Left renal pelvis (tissue), 4 donors: ENCODE measurements at regions not wholly inside any gene's neighbourhood (a gene's known extent, or its start where the extent isn't known, plus 50 kb on each side); places are given as distances from the start of the nearest gene placed in this dataset.

ENCODE experiments used
- DNase-seq, 4 donors: peaks; one replicate each; pipeline ENCODE4 v3.0.0-alpha.2; 2013; ENCODE audit warnings: low read depth in 4 of 4, low spot score in 3 of 4

- DNase-seq = no peak
Observed at GRCh38 chr1:201609661-201610318, 70.9 kb downstream of the NAV1 start.

DNA sequence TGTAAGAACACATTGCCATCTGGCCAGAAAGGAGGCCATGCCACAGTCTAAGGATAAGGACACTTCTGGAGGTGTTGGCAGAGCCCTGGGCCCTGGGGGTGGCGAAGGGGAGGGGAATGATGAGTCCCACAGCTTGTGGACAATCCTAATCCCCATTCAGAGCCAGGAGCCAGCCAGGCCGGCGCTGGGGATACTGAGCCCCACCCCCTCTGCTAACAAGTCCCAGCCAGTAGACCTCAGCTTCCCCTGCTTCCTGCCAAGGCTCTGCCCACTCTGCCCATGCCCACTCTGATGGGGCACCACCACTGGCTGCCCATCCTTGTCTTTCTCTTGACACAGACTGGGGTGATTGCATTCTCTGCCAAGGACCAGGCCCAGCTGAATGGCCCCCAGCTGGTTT is 71.9 kb downstream of the NAV1 start:
- no peak for DNase-seq

DNA sequence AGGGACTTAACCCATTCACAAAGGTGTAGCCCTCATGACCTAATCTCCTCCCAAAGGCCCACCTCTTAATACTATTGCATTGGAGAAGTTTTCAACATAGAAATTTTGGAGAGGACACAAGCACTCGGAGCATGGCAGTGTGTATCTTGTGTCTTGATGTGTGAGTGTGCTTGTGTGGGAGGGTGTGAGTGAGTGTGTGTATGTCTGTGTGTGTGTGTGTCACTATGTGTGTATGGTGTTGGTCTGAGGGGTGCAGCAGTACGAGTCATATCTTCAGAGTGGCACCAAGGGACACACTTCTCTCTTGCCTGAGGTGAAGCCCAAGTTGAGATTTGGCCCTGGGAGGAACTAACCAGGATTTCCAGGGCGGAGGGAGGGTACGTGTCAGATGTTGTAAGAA is 73.7 kb downstream of the NAV1 start:
- DNase-seq = no peak

DNA sequence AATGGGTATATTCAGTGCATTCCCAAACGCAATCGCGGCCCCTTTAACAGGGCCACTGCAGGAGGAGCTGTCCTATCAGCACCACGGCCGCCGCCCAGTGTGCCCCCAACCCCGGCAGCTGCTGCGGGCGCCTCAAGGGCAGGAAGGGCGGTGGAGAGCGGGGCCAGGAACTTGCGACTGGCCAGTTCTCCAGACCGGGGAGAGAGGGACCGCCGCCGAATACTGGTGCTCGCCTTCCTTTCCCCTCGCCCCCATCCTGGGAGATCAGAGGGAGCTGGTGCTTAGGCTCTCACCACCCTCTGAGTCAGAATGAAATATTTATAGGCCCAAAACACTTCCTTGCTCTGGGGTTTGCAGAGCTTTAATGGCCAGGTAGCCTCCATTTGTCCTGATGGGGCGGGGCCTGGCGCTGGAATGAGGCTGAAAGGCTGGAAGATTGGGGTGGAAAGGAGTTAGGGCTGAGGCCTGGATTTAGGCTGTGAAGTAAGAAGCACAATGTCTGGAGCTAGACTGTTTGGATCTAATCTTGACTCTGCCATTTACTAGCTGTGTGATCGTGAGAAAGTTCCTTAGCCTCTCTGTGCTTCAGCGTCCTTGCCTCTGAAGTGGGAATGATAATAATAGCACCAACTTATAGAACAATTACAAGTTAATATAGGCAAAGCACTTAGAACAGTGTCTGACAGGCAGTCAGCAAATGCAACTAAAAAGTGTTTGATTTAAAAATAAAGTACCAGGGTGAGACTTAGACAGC is 75.5 kb downstream of the NAV1 start:
- peak in 2 of 4 donors; percentile 26 to 35 for DNase-seq

DNA sequence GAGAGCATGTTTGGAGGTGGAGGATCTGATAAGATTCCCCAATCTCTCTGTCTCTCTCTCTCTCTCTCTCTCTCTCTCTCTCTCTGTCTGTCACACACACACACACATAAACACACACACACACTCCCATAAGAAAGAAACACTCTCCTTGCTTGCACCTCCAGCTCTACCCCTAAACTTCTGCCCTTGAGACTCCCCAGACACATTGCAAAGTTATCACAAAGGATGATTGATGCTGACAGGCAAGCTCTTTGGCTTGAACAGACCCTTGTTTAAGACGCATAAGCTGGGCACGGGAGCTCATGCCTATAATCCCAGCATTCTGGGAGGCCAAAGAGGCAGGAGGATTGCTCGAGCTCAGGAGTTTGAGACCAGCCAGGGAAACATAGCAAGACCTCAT is 78.2 kb downstream of the NAV1 start:
- no peak for DNase-seq

DNA sequence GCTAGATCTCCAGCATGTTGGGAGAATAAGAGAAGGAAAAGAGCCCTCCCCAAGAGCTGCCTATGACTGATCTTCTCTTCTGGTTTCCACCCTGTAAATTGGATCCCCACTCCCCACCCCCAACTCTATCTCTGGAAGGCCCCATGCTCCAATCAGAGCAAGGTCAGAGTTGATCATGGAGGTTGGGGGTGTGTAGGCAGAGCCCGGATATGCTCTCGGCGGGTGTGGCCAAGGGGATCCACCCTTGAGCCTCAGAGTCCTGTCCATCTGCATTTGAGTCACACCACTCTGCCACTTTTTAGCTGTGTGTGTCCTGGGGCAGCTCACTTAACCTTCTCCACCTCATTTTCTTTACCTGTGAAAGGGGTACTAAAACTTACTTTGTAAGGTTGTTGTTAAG is 79.5 kb downstream of the NAV1 start:
- no peak for DNase-seq

DNA sequence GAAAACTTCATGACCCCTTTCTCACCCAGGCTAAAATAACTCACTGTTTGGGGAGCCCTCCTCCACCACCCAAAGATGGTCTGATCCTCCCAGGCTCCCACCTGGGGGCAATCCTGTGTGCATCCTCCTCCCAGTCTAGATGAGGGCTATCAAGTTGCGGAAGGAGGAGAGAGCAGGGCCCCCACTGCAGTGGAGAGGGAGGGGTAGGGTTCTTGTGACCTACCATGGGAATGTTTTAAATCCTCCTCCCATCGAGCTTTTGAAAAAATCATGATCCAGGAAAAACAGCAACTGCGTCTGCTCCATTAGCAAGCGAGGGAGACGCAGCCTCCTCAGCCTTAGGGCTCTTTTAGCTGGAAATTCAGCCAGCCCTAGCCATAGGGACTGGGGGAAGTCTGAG is 80.0 kb downstream of the NAV1 start:
- DNase-seq = no peak

- DNase-seq = no peak
Observed at GRCh38 chr1:201619513-201619912, 80.6 kb downstream of the NAV1 start.

DNA sequence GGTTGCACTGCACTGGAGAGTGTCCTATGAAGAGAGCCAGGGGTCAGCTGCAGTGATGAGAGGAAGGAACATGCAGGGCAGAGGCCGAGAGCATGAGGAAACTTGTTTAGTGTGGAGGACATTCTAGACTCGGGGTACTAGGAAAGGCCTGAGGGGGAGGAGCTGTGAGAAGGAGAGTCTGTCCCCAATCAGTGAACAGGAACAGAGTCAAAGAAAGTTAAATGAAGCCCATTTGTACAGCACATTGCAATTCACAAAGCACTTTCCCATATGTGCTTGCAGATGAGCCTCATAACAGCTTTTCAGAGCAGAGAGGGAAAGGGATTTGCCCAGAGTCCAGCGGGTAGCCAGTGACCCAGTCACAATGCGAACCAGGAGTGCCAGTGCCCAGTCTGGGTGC is 83.4 kb downstream of the NAV1 start:
- no peak for DNase-seq

GRCh38 chr1:201622824-201623223 is 83.9 kb downstream of the NAV1 start:
- no peak for DNase-seq

GRCh38 chr1:201624741-201625225 is 85.9 kb downstream of the NAV1 start:
- no peak for DNase-seq

GRCh38 chr1:201625226-201625761 is 86.4 kb downstream of the NAV1 start:
- DNase-seq = no peak

- no peak for DNase-seq
Observed at GRCh38 chr1:201625851-201626251, 86.9 kb downstream of the NAV1 start.

DNA sequence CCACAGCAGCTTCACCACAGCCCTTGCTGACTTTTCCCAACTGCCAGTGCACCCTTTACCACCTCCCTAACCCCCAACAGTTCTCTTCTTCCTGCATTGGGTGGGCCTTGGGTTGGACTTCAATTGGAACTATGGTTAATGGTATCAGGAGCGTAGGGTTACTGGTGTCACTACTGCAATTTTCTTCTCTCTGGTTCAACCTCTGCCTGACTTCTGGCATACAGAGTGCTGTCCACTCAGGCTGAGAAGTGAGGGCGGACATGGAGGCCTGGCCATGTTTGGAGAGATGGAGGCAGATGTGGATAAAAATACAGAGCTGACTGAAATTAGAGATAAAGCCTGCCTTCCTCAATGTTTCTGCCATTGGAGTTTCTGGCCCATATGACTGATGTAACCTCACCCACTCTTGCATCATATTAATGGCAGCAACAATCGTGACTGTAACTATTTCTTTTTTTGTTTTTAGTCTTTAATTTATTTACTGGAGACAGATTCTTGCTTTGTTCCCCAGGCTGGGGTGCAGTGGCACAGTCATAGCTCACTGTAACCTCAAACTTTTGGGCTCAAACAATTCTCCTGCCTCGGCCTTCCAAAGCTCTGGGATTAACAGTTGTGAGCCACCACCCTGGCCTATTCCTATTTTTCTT is 87.8 kb downstream of the NAV1 start:
- no peak for DNase-seq

DNA sequence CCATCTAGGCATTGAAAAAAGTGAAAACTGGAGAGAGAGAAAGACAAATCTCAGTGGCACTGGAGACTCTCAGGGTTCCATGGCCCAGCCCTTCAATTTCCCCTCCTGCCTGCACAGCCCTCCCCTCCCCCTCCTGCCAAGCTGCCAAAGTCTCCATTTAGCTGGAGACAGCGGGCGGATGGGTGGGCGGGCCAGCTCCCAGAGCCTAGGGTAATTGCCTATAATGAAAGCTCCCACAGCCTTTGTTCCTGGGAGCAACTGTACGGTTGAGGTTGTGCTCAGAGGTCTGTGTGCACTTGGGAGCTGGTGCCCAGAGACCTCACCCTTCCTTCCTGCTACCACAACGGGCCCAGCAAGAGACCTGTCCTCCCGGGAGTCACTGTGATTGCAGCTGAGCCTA is 89.6 kb downstream of the NAV1 start:
- DNase-seq = no peak

DNA sequence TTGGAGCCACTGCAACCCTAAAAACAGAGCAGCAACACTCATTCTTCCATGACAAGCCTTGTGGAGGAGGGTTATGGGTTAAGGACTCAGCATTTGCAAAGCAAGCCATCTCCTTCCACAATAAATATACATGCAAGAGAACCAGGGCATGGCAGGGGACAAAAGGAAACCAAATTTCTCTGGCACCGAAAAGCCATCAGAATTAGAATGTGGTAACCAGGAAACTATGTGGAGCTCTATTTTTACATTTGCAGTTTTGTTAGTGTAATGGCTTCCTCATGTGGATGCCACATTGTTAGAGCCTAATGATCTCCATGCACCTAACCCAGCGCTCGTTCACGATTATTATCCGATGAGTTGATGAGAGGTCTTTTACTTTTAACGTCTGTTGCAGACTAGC is 91.7 kb downstream of the NAV1 start:
- DNase-seq = no peak

DNA sequence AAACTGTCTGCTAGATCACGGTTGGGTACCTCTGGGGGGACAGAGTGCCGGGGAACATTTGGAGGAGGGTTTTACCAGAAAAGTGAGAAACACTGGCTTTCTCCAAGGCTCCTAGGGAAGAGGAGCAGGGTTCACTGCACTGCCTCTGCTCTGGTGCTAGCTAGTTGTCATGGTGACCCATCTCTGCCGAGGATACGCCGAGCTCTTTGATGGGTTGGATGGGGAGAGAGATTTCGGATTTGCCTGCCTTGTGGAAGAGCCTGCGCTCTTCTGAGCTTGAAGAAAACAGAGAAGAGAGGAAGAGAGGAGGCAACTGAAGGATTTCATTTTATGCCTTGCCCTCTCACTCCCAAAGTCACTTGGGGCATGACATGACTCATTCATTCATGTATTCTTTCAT is 92.1 kb downstream of the NAV1 start:
- no peak for DNase-seq

DNA sequence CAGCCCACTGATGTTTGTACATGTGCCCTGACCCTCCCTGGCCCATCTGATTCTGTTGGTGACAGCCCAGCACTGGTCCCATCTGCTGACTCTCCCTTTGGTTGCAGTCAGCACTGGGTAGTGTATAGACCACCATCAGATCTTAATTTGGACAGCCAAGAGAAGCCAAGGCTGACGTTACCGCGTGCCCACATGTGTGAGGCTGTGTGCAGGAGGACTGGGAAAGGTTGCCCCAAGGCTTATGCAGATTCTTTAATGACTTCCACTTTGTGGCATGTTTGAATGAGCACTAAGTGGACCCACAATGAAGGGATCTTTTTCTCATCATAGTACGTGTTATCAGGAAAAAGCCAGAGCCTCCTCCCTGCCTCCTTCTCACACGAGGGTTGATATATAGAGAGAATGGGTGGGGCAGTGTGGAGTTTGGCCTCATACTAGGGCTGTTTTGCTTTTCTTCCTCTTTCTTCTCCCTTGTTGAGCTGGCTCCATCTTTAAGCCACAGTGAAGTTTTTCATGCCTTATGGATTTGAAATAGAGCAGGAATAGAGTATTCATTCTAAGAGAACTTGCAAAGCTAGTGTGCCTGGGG is 93.5 kb downstream of the NAV1 start:
- DNase-seq = no peak

GRCh38 chr1:201633297-201633696 is 94.4 kb downstream of the NAV1 start:
- DNase-seq = no peak

- no peak for DNase-seq
Observed at GRCh38 chr1:201633811-201634210, 94.9 kb downstream of the NAV1 start.

DNA sequence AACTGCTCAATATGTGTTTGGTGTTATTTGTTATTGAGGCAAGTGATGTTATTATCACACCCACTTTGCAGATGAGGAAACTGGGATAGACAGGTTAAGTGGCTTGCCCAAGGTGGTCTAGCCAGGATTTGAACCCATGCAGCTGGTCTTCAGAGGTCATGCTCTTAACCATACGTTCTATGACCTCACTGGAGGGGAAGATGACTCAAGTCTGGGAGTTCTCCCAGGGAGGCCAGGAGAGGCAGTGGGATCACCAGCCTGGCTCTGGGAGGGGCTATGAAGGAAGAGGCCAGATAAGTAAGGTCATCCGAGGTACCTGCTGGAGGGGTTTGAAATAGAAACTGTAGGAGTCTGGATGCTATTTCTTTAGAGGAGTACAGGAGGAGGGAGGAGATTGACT is 95.3 kb downstream of the NAV1 start:
- DNase-seq = no peak
